GM21367 (cell line): ENCODE measurements at regions not wholly inside any gene's neighbourhood (a gene's known extent, or its start where the extent isn't known, plus 50 kb on each side); places are given as distances from the start of the nearest gene placed in this dataset.

Experiments
- ATAC-seq: cut with Tn5 transposase; IDR thresholded peaks from one replicate; pipeline ENCODE4 v1.9.1; 2021; ENCODE audit not compliant: unreplicated experiment

DNA sequence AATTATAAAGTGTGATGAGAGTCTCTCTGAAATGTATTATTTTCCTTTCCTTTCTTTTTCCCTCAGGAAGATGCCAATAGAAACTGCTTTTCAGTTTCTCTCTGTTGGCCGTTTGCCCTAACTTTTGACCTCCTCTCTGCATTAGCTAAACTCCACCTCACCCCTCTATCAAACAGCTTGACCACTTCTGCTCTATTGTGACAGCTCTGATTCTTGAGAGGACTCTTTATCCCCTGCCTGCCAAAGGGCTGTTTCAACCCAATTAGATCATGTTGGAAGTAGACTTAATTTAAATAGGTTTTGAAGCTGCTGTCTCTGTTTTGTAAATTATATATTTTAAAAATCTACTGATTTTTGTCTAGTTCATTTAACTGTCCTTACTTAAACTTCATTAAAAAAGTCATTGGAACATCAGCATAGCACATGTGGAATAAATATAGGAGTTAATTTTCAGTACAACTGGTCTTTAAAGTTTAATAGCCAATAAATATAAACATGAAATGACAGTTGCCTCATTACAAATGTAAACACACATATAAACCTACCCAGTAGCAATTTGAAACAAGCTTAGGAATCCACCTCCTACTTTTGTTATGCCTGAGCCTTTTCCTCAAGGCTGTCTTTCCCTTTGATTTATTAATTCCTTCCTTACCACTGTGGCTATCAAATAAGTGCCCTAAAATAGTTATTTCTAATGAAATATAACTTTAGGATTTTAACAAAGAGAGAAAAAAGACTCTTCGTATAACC lies 152.0 kb downstream of the CHRM3 start:
- ATAC-seq: no peak

GRCh38 chr1:239539051-239539450 lies 152.7 kb downstream of the CHRM3 start:
- ATAC-seq: no peak

- ATAC-seq: no peak
Observed at GRCh38 chr1:239539812-239540211, 153.4 kb downstream of the CHRM3 start.

DNA sequence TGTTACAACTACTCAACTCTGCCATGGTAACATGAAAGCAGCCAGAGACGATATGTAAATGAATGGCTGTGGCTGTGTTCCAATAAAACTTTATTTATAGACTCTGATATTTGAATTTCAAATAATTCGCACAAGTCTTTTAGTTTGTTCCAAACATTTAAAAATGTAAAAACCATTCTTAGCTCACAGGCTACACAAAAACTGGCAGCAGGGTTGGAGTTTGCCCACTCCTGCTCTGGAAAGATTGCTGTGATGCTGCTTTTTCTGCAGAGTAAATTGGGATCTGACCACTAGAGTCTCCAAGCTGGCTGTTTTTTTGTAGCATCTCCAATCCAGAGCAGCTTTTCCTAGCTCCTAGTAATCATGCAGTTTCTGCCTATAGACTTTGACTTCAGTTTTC lies 157.5 kb downstream of the CHRM3 start:
- no peak for ATAC-seq

DNA sequence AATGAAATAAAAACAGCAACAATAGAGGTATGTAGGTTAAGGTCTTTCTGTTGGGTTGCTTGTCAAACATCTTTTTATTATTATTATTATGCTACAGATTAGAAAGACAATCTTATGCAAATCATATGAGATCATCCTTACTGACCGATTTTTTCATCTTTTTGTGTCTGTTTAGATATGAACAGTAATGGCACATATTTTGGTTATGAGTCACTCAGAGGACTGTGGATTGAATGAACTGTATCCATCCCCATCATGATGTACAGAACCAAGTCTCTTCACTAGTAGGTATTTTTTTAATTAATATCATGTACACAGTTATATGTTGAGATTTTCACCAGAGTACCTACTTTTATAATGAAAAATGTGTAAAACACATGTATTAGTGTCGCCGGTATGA lies 159.1 kb downstream of the CHRM3 start:
- no peak for ATAC-seq

GRCh38 chr1:239547987-239548386 lies 161.6 kb downstream of the CHRM3 start:
- ATAC-seq: no peak

DNA sequence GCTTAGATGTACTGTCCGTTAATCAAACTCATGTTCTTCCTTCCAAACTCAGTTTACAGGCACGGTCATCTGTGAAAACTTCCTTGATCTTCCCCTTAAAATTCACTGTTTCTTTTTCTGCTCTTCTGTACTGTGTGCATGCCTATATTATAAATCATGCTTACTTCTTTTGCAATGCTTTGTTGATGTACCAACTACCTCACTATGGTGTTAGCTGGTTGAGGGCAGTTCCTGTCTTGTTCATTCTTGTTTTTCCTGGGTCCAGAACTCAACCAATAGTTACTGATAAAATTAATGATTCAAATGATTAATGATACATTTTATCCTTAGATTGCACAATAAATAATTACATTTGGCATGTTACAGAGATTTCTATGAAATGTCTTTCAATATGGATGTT lies 163.8 kb downstream of the CHRM3 start:
- ATAC-seq: no peak

GRCh38 chr1:239555350-239555749 lies 169.0 kb downstream of the CHRM3 start:
- no peak for ATAC-seq

- no peak for ATAC-seq
Observed at GRCh38 chr1:239558559-239558958, 172.2 kb downstream of the CHRM3 start.

GRCh38 chr1:239558991-239559390 lies 172.6 kb downstream of the CHRM3 start:
- no peak for ATAC-seq

GRCh38 chr1:239560921-239561320 lies 174.6 kb downstream of the CHRM3 start:
- ATAC-seq: no peak

DNA sequence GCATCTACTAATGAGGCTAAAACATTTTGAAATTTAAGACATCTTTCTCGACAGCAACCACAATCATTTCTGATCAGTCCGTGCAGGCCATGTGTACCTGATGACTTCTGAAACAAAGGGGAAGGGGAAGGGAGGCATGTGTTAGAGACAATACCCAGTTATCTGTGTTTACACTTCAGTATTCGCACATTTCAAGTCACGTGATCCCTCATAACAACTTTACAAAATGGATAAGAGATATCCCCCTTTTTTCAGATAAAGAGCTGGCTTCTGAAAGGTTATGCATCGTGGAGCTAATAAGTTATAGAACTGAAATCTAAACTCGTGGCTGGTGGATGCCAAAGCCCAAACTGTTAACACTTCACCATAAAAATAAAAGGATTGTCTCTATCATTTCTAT lies 175.7 kb downstream of the CHRM3 start:
- ATAC-seq: no peak

GRCh38 chr1:239563681-239564080 lies 177.3 kb downstream of the CHRM3 start:
- no peak for ATAC-seq

DNA sequence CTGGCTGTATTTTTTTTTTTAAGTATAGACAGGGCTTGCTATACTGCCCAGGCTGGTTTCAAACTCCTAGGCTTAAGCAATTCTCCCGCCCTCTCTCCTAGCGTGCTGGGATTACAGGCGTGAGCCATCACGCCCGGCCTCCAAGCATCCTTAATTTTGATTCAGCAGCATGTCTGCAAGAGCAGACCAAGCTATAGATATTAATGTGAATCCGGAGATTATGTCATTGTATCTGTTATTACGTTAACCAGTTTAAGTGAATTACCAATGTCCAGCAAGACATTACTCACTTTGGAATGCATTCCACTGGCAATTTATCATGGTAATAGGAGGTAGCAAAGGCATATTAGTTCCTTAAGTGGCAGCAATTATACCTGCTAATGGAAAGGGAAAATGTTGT lies 179.7 kb downstream of the CHRM3 start:
- ATAC-seq: no peak

DNA sequence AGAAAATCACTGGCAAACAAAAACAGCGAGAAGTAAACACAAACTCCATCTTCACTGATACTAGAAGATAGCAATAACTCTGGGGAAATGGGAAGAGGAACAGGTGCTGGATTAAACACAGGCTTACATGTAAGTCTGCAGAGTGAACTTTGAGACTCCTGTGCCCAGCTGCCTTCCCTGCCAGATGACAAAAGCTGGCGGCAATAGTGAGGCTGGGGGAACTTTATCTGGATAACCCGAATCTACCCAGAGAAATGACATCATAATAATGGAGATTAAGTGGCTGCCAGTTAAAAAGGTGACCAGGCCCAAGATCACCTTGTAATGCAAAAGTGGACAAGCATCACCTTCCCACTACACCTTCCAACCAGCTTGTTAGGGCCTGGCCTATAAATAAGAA lies 184.5 kb downstream of the CHRM3 start:
- ATAC-seq: no peak

DNA sequence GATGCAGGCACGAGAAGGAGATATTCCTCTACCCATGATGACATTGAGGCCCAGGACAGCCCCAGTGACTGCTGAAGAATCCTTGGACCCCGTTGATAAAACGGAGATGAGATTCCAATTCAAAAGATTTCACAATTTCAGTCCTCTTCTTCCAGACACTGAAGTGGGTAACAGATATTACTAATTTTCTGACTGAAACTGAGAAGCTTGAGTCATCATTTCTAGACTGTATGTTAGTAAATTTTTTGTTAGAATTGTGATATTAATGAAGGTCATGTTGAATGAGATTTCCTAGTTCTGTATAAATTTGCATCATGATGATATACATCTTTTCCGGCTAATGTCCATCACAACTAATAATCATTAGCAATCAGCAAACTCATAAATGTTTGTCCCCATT lies 185.8 kb downstream of the CHRM3 start:
- no peak for ATAC-seq

DNA sequence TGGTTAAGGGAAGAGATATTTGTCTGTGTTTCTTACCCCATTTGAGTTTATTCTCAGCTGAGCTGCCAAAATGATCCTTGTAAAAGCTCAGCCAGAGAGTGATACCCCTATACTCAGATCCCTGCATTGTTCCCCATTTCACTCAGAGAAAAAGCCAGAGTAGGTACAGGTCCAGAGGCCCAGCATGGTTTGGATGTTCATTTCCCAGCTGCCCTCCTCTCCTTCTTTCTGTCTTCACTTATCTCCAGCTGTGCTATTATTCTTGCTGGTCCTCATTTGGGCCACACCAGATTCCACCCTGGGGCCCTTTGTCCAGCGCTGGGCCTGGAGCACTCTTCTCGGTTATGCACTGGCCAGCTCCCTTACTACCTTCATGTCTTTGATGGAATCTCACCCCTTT lies 187.7 kb downstream of the CHRM3 start:
- no peak for ATAC-seq

- no peak for ATAC-seq
Observed at GRCh38 chr1:239575113-239575512, 188.7 kb downstream of the CHRM3 start.

GRCh38 chr1:239583536-239583935 lies 197.2 kb downstream of the CHRM3 start:
- no peak for ATAC-seq

- no peak for ATAC-seq
Observed at GRCh38 chr1:239586128-239586527, 199.8 kb downstream of the CHRM3 start.

DNA sequence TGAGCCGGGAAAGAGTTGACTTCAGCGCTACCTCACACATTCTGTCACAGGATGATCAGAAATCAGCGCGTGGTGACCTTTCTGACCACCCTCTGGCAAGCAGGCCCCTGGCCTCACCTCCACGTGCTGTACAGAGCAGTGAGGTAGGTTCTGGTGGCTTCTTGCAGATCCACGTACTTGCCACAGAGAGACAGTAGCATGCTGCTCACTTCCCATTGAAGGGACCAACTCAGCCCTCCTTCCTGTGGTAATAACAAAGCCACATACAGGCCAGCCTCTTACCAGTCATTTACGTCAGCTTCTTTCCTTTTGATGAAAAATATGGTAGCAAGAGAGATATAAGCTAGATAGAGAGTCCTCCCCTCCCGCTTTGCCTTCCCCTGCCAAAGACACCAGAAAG lies 200.7 kb downstream of the CHRM3 start:
- ATAC-seq: no peak

DNA sequence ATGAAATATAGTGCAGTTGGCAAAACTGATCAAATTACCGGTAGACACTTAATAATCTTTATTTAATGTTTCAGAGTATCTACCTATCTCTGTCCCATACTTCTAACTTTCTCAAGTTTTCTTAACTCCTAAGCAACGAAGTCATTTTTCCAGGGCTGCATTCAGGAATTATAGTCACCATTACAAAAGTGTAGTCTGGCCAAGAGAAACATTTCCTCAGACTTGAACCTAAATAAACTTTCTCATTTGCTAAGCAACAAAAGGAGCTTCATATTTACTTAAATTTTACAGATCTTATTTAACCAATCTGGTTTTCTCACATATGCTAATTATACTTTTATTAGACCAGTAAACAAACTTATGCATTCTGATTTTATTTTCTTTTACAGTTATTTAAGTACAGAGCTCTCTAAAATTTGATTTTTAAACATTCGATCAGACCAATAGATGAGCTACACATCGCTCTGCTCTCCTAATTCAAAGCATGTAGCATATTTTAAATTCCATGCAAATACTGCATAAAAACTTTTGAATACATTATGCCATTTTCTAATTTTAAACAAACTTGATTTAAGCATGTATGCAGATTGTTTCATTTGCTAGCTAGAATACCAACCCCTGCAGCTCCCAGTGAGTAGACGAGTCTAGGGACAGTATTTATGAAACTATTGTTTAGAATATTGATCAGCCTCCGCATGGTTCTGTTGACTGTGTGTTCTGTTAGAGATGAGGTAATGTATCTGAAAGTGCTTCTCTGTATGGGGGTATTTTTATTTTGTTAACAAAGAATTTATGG lies 201.4 kb downstream of the CHRM3 start:
- ATAC-seq: no peak

DNA sequence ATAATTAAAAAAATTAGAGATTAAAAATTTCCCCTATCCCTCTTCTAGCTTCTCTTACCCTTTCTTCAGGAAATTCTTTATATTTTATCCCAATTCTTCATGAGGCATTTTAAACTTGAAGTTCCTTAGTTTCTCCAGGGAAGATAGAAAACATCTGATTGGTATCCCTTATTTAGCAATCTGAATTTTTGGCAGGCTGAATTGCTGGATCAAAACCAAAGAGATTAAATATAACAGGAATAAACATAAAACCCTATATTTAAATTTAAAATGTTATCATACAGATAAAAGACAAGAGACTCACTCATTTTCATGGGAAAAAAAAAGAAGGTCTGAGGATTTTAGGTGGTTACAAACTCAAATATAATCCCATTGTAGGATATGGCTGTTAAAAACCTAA lies 204.2 kb downstream of the CHRM3 start:
- ATAC-seq: no peak
